ENCODE measurements at regions not wholly inside any gene's neighbourhood (a gene's known extent, or its start where the extent isn't known, plus 50 kb on each side); places are given as distances from the start of the nearest gene placed in this dataset.

DNA sequence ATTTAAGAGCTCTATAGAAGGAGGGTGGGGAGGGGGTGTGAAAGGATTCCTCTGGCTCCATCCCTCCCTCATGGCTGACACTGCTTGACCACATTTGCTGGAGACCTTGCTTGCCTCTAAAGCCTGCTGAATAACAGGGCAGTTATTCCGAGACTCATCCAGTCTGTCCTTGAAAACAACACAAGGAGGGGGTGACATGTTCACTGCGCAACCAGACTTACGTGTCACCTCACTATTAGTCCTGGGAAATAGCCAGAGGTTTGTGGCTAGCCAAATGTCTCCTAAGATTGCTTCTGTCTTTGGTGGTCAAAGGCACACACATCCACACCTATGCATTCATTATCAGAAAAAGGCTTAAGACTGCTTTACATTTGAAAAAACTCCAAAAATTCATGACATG, 256.2 kb upstream of the SKOR2 start:
- Histone ChIP-seq H4K8ac (ENCODE audit: low read depth, low read length) (no peak overlapping the region), H3K4me2 (ENCODE audit: low read length) (no peak overlapping the region), H2BK15ac (replicated peaks; ENCODE audit: low read depth) (no peak overlapping the region), H3K23ac (ENCODE audit: low read length) (no peak overlapping the region), H3K56ac (ENCODE audit: low read length) (no peak overlapping the region), H3K4me3 (ENCODE audit: low read length) (no peak overlapping the region), H3K79me1 (ENCODE audit: low read length) (no peaks in the 10 kb centered on the region), H3K18ac (ENCODE audit: low read length) (no peak overlapping the region), H2BK120ac (ENCODE audit: low read depth, low read length) (no peak overlapping the region), H3K79me2 (ENCODE audit: control insufficient read depth, insufficient read depth, low read length) (no peaks in the 10 kb centered on the region), H3K4ac (ENCODE audit: low read depth, low read length) (no peak overlapping the region), H2BK5ac (ENCODE audit: low read length) (no peak overlapping the region), H2AK5ac (ENCODE audit: low read length) (no peak overlapping the region), H4K5ac (ENCODE audit: low read length) (no peak overlapping the region), H3K4me1 (ENCODE audit: control insufficient read depth, low read depth, low read length) (peaks cover 5% of the 10 kb centered on the region), H3K9ac (ENCODE audit: low read length) (no peak overlapping the region), H3K27ac (ENCODE audit: low read depth, low read length) (no peak overlapping the region), H3K36me3 (ENCODE audit: control insufficient read depth, insufficient read depth, low read length) (no peaks in the 10 kb centered on the region), H3K27me3 (ENCODE audit: insufficient read depth, low read length, poor library complexity) (no peaks in the 10 kb centered on the region)
- peak; percentile 8 for DNase-seq
- no CpG with 5 or more reads among the region's 3 CpGs for WGBS (ENCODE audit: extremely low coverage, insufficient coverage, low lambda C conversion rate)

DNA sequence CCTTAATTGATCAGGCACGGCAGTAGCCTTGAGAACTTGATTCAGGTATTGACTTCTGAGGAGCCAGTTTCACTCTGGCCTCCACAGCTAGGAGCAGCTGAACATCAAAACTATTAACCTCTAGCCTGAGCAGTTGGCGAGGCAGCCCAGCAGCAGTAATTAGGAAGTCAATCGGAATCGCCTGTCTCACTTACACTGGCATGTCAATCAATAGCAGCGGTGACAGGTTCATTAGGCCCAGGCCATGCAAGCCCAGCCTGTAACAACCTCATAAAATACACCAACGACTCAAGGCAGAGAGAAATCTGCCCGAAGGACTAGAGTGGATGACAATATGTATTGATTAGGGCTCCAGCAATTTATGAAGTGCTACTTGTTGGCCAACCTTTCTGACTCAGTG, 255.4 kb upstream of the SKOR2 start:
- WGBS (ENCODE audit: extremely low coverage, insufficient coverage, low lambda C conversion rate) = no CpG with 5 or more reads among the region's 7 CpGs
- Histone ChIP-seq H3K4me2 (ENCODE audit: low read length) (no peak overlapping the region), H4K8ac (ENCODE audit: low read depth, low read length) (no peak overlapping the region), H3K79me1 (ENCODE audit: low read length) (no peaks in the 10 kb centered on the region), H3K4me3 (ENCODE audit: low read length) (no peak overlapping the region), H3K27ac (ENCODE audit: low read depth, low read length) (no peak overlapping the region), H3K56ac (ENCODE audit: low read length) (no peak overlapping the region), H2BK5ac (ENCODE audit: low read length) (no peak overlapping the region), H3K36me3 (ENCODE audit: control insufficient read depth, insufficient read depth, low read length) (no peaks in the 10 kb centered on the region), H2BK15ac (replicated peaks; ENCODE audit: low read depth) (no peak overlapping the region), H3K18ac (ENCODE audit: low read length) (no peak overlapping the region), H3K4me1 (ENCODE audit: control insufficient read depth, low read depth, low read length) (peaks cover 5% of the 10 kb centered on the region), H2AK5ac (ENCODE audit: low read length) (no peak overlapping the region), H4K5ac (ENCODE audit: low read length) (no peak overlapping the region), H3K4ac (ENCODE audit: low read depth, low read length) (no peak overlapping the region), H3K9ac (ENCODE audit: low read length) (no peak overlapping the region), H3K23ac (ENCODE audit: low read length) (no peak overlapping the region), H3K79me2 (ENCODE audit: control insufficient read depth, insufficient read depth, low read length) (no peaks in the 10 kb centered on the region), H3K27me3 (ENCODE audit: insufficient read depth, low read length, poor library complexity) (no peaks in the 10 kb centered on the region), H2BK120ac (ENCODE audit: low read depth, low read length) (no peak overlapping the region)
- DNase-seq = no peak

DNA sequence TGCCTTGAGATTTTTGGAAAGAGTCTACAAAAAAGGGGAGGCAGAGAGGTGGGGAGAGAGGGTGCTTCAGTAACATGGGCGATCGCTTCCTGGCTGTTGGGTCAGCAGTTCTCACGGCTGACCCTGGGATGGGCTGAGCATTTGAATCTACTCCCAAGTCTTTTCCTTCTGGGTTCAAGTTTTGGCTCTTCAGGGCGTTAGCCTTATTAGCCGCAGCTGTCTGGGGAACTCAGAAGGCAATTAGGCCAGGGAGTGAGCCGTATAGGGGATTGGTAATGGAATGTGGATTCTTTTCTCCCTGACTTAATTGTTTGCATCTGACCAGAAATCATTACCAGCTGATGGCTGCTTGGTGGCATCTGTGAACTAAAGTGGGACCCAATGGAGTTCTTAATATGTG, 250.5 kb upstream of the SKOR2 start:
- Histone ChIP-seq H2BK15ac (replicated peaks; ENCODE audit: low read depth) (no peak overlapping the region), H2BK5ac (ENCODE audit: low read length) (no peak overlapping the region), H3K27me3 (ENCODE audit: insufficient read depth, low read length, poor library complexity) (no peaks in the 10 kb centered on the region), H3K56ac (ENCODE audit: low read length) (no peak overlapping the region), H2AK5ac (ENCODE audit: low read length) (no peak overlapping the region), H4K5ac (ENCODE audit: low read length) (no peak overlapping the region), H3K4me2 (ENCODE audit: low read length) (no peak overlapping the region), H3K18ac (ENCODE audit: low read length) (no peak overlapping the region), H3K79me1 (ENCODE audit: low read length) (no peaks in the 10 kb centered on the region), H3K27ac (ENCODE audit: low read depth, low read length) (no peak overlapping the region), H4K8ac (ENCODE audit: low read depth, low read length) (no peak overlapping the region), H3K4ac (ENCODE audit: low read depth, low read length) (no peak overlapping the region), H3K36me3 (ENCODE audit: control insufficient read depth, insufficient read depth, low read length) (no peaks in the 10 kb centered on the region), H3K4me1 (ENCODE audit: control insufficient read depth, low read depth, low read length) (no peaks in the 10 kb centered on the region), H3K9ac (ENCODE audit: low read length) (no peak overlapping the region), H3K79me2 (ENCODE audit: control insufficient read depth, insufficient read depth, low read length) (no peaks in the 10 kb centered on the region), H3K23ac (ENCODE audit: low read length) (no peak overlapping the region), H3K4me3 (ENCODE audit: low read length) (no peak overlapping the region), H2BK120ac (ENCODE audit: low read depth, low read length) (no peak overlapping the region)
- WGBS (ENCODE audit: extremely low coverage, insufficient coverage, low lambda C conversion rate) = no CpG with 5 or more reads among the region's 6 CpGs
- DNase-seq = no peak

DNA sequence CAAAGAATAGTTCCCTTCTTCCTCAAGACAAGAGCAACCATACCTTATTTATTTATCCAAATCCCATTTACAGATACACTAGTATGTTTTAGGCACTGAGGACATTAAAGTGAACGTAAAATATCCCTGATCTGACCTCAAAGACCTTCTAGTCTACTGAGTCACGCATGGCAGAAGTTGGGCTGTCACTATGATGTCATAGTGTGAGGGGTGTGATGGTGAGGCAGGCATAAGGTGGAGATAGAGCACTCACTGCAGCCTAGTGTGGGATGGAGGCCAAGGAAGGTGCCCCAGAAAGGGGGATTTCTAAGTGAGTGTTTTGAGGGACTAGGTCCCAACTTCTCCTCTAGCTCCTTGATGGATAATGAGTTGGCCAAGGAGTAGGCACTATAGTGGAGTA, 249.5 kb upstream of the SKOR2 start:
- no peak overlapping the region for H3K4ac ChIP-seq (ENCODE audit: low read depth, low read length)
- no peak overlapping the region for H3K18ac ChIP-seq (ENCODE audit: low read length)
- no peaks in the 10 kb centered on the region for H3K27me3 ChIP-seq (ENCODE audit: insufficient read depth, low read length, poor library complexity)
- H3K23ac ChIP-seq (ENCODE audit: low read length) = no peak overlapping the region
- DNase-seq = no peak
- no peak overlapping the region for H3K9ac ChIP-seq (ENCODE audit: low read length)
- no peak overlapping the region for H3K56ac ChIP-seq (ENCODE audit: low read length)
- H3K79me1 ChIP-seq (ENCODE audit: low read length) = no peaks in the 10 kb centered on the region
- H2BK120ac ChIP-seq (ENCODE audit: low read depth, low read length) = no peak overlapping the region
- H3K36me3 ChIP-seq (ENCODE audit: control insufficient read depth, insufficient read depth, low read length) = no peaks in the 10 kb centered on the region
- H3K4me2 ChIP-seq (ENCODE audit: low read length) = no peak overlapping the region
- H2BK5ac ChIP-seq (ENCODE audit: low read length) = no peak overlapping the region
- no CpG with 5 or more reads among the region's 2 CpGs for WGBS (ENCODE audit: extremely low coverage, insufficient coverage, low lambda C conversion rate)
- H2BK15ac ChIP-seq (replicated peaks; ENCODE audit: low read depth) = no peak overlapping the region
- no peaks in the 10 kb centered on the region for H3K79me2 ChIP-seq (ENCODE audit: control insufficient read depth, insufficient read depth, low read length)
- no peaks in the 10 kb centered on the region for H3K4me1 ChIP-seq (ENCODE audit: control insufficient read depth, low read depth, low read length)
- H2AK5ac ChIP-seq (ENCODE audit: low read length) = no peak overlapping the region
- H3K27ac ChIP-seq (ENCODE audit: low read depth, low read length) = no peak overlapping the region
- no peak overlapping the region for H4K5ac ChIP-seq (ENCODE audit: low read length)
- no peak overlapping the region for H4K8ac ChIP-seq (ENCODE audit: low read depth, low read length)
- H3K4me3 ChIP-seq (ENCODE audit: low read length) = no peak overlapping the region

DNA sequence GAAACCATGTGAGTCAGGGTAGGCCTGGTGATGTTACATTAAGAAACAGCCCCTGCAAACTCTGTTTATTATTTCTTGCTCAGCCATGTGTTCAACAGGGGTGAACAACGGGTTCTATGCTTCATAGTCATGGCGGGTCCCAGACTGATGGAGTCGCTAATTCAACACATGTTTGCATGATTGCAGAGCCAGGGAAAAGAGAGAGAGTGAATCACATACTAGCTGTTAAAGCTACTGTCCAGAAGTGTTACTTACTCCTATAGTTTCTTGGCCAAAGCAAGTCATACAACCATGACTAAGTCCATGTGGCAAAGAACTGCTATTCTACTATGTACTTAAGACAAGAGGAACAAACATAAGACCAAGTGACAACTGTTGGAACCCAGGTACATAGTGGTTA, 241.2 kb upstream of the SKOR2 start:
- Histone ChIP-seq H3K4me1 (ENCODE audit: control insufficient read depth, low read depth, low read length) (no peaks in the 10 kb centered on the region), H3K4ac (ENCODE audit: low read depth, low read length) (no peak overlapping the region), H2BK5ac (ENCODE audit: low read length) (no peak overlapping the region), H2AK5ac (ENCODE audit: low read length) (no peak overlapping the region), H3K18ac (ENCODE audit: low read length) (no peak overlapping the region), H3K79me2 (ENCODE audit: control insufficient read depth, insufficient read depth, low read length) (no peaks in the 10 kb centered on the region), H3K36me3 (ENCODE audit: control insufficient read depth, insufficient read depth, low read length) (no peaks in the 10 kb centered on the region), H2BK15ac (replicated peaks; ENCODE audit: low read depth) (no peak overlapping the region), H3K27me3 (ENCODE audit: insufficient read depth, low read length, poor library complexity) (no peaks in the 10 kb centered on the region), H3K23ac (ENCODE audit: low read length) (no peak overlapping the region), H4K5ac (ENCODE audit: low read length) (no peak overlapping the region), H4K8ac (ENCODE audit: low read depth, low read length) (no peak overlapping the region), H3K9ac (ENCODE audit: low read length) (no peak overlapping the region), H3K4me2 (ENCODE audit: low read length) (no peak overlapping the region), H3K4me3 (ENCODE audit: low read length) (no peak overlapping the region), H2BK120ac (ENCODE audit: low read depth, low read length) (no peak overlapping the region), H3K27ac (ENCODE audit: low read depth, low read length) (no peak overlapping the region), H3K79me1 (ENCODE audit: low read length) (no peaks in the 10 kb centered on the region), H3K56ac (ENCODE audit: low read length) (no peak overlapping the region)
- DNase-seq = no peak
- no CpG with 5 or more reads among the region's 3 CpGs for WGBS (ENCODE audit: extremely low coverage, insufficient coverage, low lambda C conversion rate)

DNA sequence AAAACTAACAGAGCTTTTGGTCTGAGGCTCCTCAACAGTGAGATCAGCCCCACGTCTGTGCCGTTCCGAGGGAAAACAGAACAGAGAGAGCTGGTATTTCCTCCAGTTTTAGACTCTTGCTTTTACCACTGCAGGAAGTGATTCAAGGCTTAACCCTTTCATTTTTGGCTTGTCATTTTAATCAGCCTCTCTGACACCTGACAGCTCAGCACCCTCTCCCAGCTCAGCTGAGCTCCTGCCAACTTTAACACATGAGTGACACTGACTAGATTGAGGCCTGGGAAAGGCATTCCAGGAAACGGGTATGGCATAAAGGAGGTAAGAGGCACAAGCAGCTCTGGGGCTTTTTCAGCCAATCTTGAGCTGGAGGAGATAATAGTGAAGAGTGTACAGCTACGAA, 239.4 kb upstream of the SKOR2 start:
- no peak overlapping the region for H3K9ac ChIP-seq (ENCODE audit: low read length)

More for the DNA sequence above, 239.4 kb upstream of the SKOR2 start:
- H3K27ac ChIP-seq (ENCODE audit: low read depth, low read length) = no peak overlapping the region
- no peak overlapping the region for H3K18ac ChIP-seq (ENCODE audit: low read length)
- no peaks in the 10 kb centered on the region for H3K79me1 ChIP-seq (ENCODE audit: low read length)
- no peak overlapping the region for H3K56ac ChIP-seq (ENCODE audit: low read length)
- H4K8ac ChIP-seq (ENCODE audit: low read depth, low read length) = no peak overlapping the region
- no peak overlapping the region for H2BK5ac ChIP-seq (ENCODE audit: low read length)
- no peak overlapping the region for H2AK5ac ChIP-seq (ENCODE audit: low read length)
- no peak overlapping the region for H3K4me3 ChIP-seq (ENCODE audit: low read length)
- no peaks in the 10 kb centered on the region for H3K79me2 ChIP-seq (ENCODE audit: control insufficient read depth, insufficient read depth, low read length)
- no peaks in the 10 kb centered on the region for H3K36me3 ChIP-seq (ENCODE audit: control insufficient read depth, insufficient read depth, low read length)
- H3K4me2 ChIP-seq (ENCODE audit: low read length) = no peak overlapping the region
- H4K5ac ChIP-seq (ENCODE audit: low read length) = no peak overlapping the region
- H3K27me3 ChIP-seq (ENCODE audit: insufficient read depth, low read length, poor library complexity) = no peaks in the 10 kb centered on the region
- H2BK120ac ChIP-seq (ENCODE audit: low read depth, low read length) = no peak overlapping the region
- H3K4ac ChIP-seq (ENCODE audit: low read depth, low read length) = no peak overlapping the region
- H3K4me1 ChIP-seq (ENCODE audit: control insufficient read depth, low read depth, low read length) = no peaks in the 10 kb centered on the region
- DNase-seq = no peak
- H2BK15ac ChIP-seq (replicated peaks; ENCODE audit: low read depth) = no peak overlapping the region
- no CpG with 5 or more reads among the region's 5 CpGs for WGBS (ENCODE audit: extremely low coverage, insufficient coverage, low lambda C conversion rate)
- no peak overlapping the region for H3K23ac ChIP-seq (ENCODE audit: low read length)

All from mesendoderm (in vitro differentiated cells).